ENCODE measurements at regions not wholly inside any gene's neighbourhood (a gene's known extent, or its start where the extent isn't known, plus 50 kb on each side); places are given as distances from the start of the nearest gene placed in this dataset.
A peak's percentile ranks its signal among the peaks of the same experiment; 100 is the strongest.

DNA sequence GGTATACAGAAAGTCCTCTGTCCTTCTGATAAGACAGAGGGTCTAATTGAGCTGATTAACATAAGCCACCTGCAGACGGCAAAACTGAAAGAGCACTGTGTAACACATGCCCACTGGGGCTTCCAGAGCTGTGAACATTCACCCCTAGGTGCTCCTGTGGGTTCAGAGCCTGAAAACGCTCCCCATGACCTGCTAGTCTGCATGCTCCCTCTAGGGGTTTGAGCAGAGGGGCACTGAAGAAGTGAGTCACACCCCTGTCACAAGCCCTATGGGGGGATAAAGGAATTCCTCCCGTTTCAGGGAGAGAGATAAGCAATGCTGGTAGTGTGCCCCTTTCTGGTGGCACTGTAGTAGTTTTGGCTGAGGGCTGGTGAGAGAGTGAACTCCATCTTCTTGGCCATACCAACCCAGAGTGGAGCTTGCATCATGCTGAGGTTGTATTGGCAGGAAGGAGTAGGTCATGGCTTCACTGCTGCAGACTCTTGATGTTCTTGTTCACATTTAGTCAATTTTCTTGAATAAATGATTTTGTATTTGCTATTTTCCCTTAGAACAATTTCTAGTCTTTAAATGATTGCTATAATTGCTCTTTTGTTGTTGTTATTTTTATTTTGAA lies 637.5 kb upstream of the MAN1A1 start:
- H3K36me3 ChIP-seq, result no peaks in the 10 kb centered on the region
- H3K27ac ChIP-seq, result no peak overlapping the region
- H3K4me3 ChIP-seq, result no peak overlapping the region
- no peak for TF ChIP-seq CTCF (IDR thresholded peaks at IDR 0.05)
- DNase-seq, result no peak
- ATAC-seq, result no peak
- no peaks in the 10 kb centered on the region for H3K27me3 ChIP-seq (ENCODE audit: low read depth)
- intact Hi-C loops (cut with DNase I), result no loop called here
- H3K4me1 ChIP-seq, result no peaks in the 10 kb centered on the region
- H3K9me3 ChIP-seq, result no peaks in the 10 kb centered on the region

- intact Hi-C loops (cut with DNase I), result no loop called here
- TF ChIP-seq CTCF (IDR thresholded peaks at IDR 0.05), result no peak
- no peak for ATAC-seq
- no peak for DNase-seq
- H3K4me3 ChIP-seq, result no peak overlapping the region
- H3K4me1 ChIP-seq, result no peaks in the 10 kb centered on the region
- H3K27ac ChIP-seq, result no peak overlapping the region
- no peaks in the 10 kb centered on the region for H3K36me3 ChIP-seq
- no peaks in the 10 kb centered on the region for H3K9me3 ChIP-seq
- no peaks in the 10 kb centered on the region for H3K27me3 ChIP-seq (ENCODE audit: low read depth)
These were observed 636.6 kb upstream of the MAN1A1 start for GRCh38 chr6:119985952-119986736.

DNA sequence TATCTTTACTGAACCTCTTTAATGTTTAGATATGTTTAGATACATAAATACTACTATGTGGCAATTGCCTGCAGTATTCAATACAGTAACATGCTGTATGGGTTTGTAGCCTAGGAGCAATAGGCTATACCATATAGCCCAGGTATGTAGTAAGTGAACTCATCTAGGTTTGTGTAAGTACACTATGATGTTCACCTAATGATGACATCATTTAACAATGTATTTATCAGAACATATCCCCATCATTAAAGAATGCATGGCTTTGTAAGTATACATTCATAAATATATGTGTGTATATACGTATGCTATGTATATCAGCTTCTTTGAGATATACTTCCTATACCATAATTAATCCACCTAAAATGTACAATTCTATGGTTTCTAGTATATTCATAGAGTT lies 631.2 kb upstream of the MAN1A1 start:
- no peaks in the 10 kb centered on the region for H3K9me3 ChIP-seq
- DNase-seq (no peak), ATAC-seq (no peak)
- H3K36me3 ChIP-seq, result no peaks in the 10 kb centered on the region
- H3K27me3 ChIP-seq (ENCODE audit: low read depth), result no peaks in the 10 kb centered on the region
- no peak overlapping the region for H3K27ac ChIP-seq
- no peaks in the 10 kb centered on the region for H3K4me1 ChIP-seq
- no peak overlapping the region for H3K4me3 ChIP-seq
- intact Hi-C loops (cut with DNase I), result no loop called here
- TF ChIP-seq CTCF (IDR thresholded peaks at IDR 0.05), result no peak

GRCh38 chr6:119979862-119980261 lies 630.3 kb upstream of the MAN1A1 start:
- no peak for DNase-seq
- no peak for ATAC-seq
- H3K4me1 ChIP-seq, result no peaks in the 10 kb centered on the region
- no peaks in the 10 kb centered on the region for H3K36me3 ChIP-seq
- TF ChIP-seq CTCF (IDR thresholded peaks at IDR 0.05), result no peak
- no peak overlapping the region for H3K27ac ChIP-seq
- no peak overlapping the region for H3K4me3 ChIP-seq
- no peaks in the 10 kb centered on the region for H3K9me3 ChIP-seq
- no peaks in the 10 kb centered on the region for H3K27me3 ChIP-seq (ENCODE audit: low read depth)
- intact Hi-C loops (cut with DNase I), result no loop called here

- intact Hi-C loops (cut with DNase I), result no loop called here
- H3K27ac ChIP-seq, result no peak overlapping the region
- no peak for ATAC-seq
- no peak for DNase-seq
- no peaks in the 10 kb centered on the region for H3K4me1 ChIP-seq
- no peaks in the 10 kb centered on the region for H3K27me3 ChIP-seq (ENCODE audit: low read depth)
- no peak overlapping the region for H3K4me3 ChIP-seq
- H3K36me3 ChIP-seq, result no peaks in the 10 kb centered on the region
- H3K9me3 ChIP-seq, result no peaks in the 10 kb centered on the region
- TF ChIP-seq CTCF (IDR thresholded peaks at IDR 0.05), result peak; percentile 46
These were observed 628.8 kb upstream of the MAN1A1 start for GRCh38 chr6:119978274-119978889.

Data from lower lobe of right lung (tissue), 2 donors.